Aorta (tissue), 5 donors: ENCODE measurements at regions not wholly inside any gene's neighbourhood (a gene's known extent, or its start where the extent isn't known, plus 50 kb on each side); places are given as distances from the start of the nearest gene placed in this dataset.

Source experiments
- ATAC-seq: fragments of 200-7000 bp; cut with Tn5 transposase; one replicate; pipeline ENCODE4 v1.9.1; 2022; ENCODE audit warnings: moderate library complexity; ENCODE audit not compliant: low FRiP score
- DNase-seq, 2 donors: peaks; one replicate each; pipeline ENCODE4 v3.0.0-alpha.2; 2020
- H3K27ac ChIP-seq, 2 donors: one replicate each; pipeline ENCODE4 v1.5.1; 2013; ENCODE audit warnings: low read length in 2 of 2, mild to moderate bottlenecking in 2 of 2, moderate library complexity in 2 of 2, control low read depth in 1 of 2, inconsistent platforms in 1 of 2, low read depth in 1 of 2
- H3K27me3 ChIP-seq, 2 donors: one replicate each; pipeline ENCODE4 v1.6.1; 2013; ENCODE audit warnings: control low read depth in 1 of 2, low read length in 1 of 2, mild to moderate bottlenecking in 1 of 2, moderate library complexity in 1 of 2; ENCODE audit not compliant: insufficient read depth in 2 of 2, control insufficient read depth in 1 of 2
- H3K36me3 ChIP-seq, 2 donors: one replicate each; pipeline ENCODE4 v1.6.1; 2013; ENCODE audit warnings: control low read depth in 1 of 2, low read length in 1 of 2, mild to moderate bottlenecking in 1 of 2; ENCODE audit not compliant: insufficient read depth in 2 of 2, control insufficient read depth in 1 of 2
- H3K4me1 ChIP-seq, 2 donors: one replicate each; pipeline ENCODE4 v1.6.1; 2013; ENCODE audit warnings: low read length in 2 of 2, control low read depth in 1 of 2, mild to moderate bottlenecking in 1 of 2, moderate library complexity in 1 of 2; ENCODE audit not compliant: insufficient read depth in 2 of 2, control insufficient read depth in 1 of 2
- H3K4me3 ChIP-seq, 2 donors: one replicate each; pipeline ENCODE4 v1.5.1; 2013; ENCODE audit warnings: low read length in 2 of 2, control low read depth in 1 of 2, mild to moderate bottlenecking in 1 of 2
- H3K9me3 ChIP-seq: one replicate; pipeline ENCODE4 v1.6.1; 2013; ENCODE audit warnings: mild to moderate bottlenecking, low read length; ENCODE audit not compliant: control insufficient read depth
- WGBS, 2 donors: extraction: QIAGEN DNeasy Blood & Tissue Kit; methylation state at CpG; one replicate each; pipeline ENCODE4 v1.1.7; 2013; 5-methylcytosine and 5-hydroxymethylcytosine counted together
- intact Hi-C, 2 donors: fragments of 100-400 bp; cut with DNase I; formaldehyde crosslinking; loops; one replicate each; pipeline versions ENCODE4 v1.14.2 to v1.15.0; 2022
- donor health status: healthy with polysubstance abuse.
- donor health status: Bipolar disorder and iron deficiency.
- donor health status: DM: no; HTN: no; CAD: no.
- donor health status: DM: no; HTN: no; CAD: no.
- donor health status: DM: yes; HTN: yes; CAD: no.

GRCh38 chrY:19869281-19869680 lies 124.8 kb upstream of the KDM5D start:
- ATAC-seq = no peak
- WGBS, 2 donors = 49% methylated on average over 12 of the region's 12 CpGs; no CpG with 5 or more reads in 1 of the 2 donors
- Histone ChIP-seq H3K4me1 (no peaks in the 10 kb centered on the region), H3K36me3 (no peaks in the 10 kb centered on the region), H3K27ac (peak overlapping the region in 1 of 2 donors; percentile 56), H3K4me3 (no peak overlapping the region), H3K9me3 (no peaks in the 10 kb centered on the region), H3K27me3 (no peaks in the 10 kb centered on the region)
- no peak for DNase-seq
- intact Hi-C loops = no loop called here

DNA sequence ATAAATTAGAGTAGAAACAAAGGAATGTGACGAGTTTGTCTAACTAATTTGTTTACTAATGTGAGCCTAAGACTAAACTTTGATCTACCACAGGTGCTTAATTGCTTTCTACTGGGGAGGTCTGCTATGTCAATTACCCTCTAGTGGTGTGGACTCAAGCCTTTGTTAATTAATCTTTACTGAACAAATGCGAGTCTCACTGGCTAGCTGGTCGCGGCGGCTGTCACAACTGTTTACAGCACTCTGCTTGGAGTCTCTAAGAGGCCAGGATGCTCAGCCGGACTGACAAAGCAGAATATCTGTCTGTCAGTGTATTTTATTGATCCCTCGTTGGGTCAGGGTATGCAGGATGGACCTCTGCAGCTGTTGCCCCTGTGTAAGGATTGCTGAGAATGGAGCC lies 124.1 kb upstream of the KDM5D start:
- no peak overlapping the region for H3K4me3 ChIP-seq
- H3K36me3 ChIP-seq = no peaks in the 10 kb centered on the region
- no peaks in the 10 kb centered on the region for H3K4me1 ChIP-seq
- no peak for ATAC-seq
- no peaks in the 10 kb centered on the region for H3K9me3 ChIP-seq
- no peak overlapping the region for H3K27ac ChIP-seq
- DNase-seq = no peak
- intact Hi-C loops = no loop called here
- 87% methylated on average over 7 of the region's 7 CpGs; no CpG with 5 or more reads in 1 of the 2 donors for WGBS, 2 donors
- H3K27me3 ChIP-seq = no peaks in the 10 kb centered on the region

- no peak overlapping the region for H3K27ac ChIP-seq
- no peak for ATAC-seq
- H3K36me3 ChIP-seq = no peaks in the 10 kb centered on the region
- no peaks in the 10 kb centered on the region for H3K4me1 ChIP-seq
- 72% methylated on average over 3 of the region's 3 CpGs; no CpG with 5 or more reads in 1 of the 2 donors for WGBS, 2 donors
- no peaks in the 10 kb centered on the region for H3K9me3 ChIP-seq
- no peak overlapping the region for H3K4me3 ChIP-seq
- DNase-seq = no peak
- intact Hi-C loops = no loop called here
- no peaks in the 10 kb centered on the region for H3K27me3 ChIP-seq
These were observed 112.1 kb upstream of the KDM5D start for GRCh38 chrY:19856474-19857135.

DNA sequence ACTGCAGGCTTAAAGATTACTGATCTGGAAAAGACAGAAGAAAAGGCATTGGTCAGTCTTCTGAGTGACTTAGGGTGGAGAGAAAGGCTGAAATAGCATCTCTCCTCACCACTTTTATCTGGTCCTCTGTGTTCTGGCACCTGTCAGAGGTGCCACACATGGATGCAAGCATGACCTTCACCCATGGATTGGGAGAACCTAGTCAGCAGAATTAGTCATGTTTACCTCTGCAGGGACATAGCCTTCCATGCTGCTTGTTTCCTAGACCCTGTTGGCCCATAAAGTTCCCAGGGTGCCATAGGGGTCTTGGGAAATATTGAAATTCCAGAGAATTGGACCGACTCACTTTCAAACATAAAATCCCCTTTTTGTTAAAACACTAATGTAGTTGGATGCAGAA lies 98.4 kb upstream of the KDM5D start:
- H3K27me3 ChIP-seq = no peaks in the 10 kb centered on the region
- H3K36me3 ChIP-seq = no peaks in the 10 kb centered on the region
- no peaks in the 10 kb centered on the region for H3K4me1 ChIP-seq
- no peak overlapping the region for H3K4me3 ChIP-seq
- DNase-seq (no peak), ATAC-seq (no peak)
- no peak overlapping the region for H3K27ac ChIP-seq
- intact Hi-C loops = no loop called here
- 51% methylated on average over 1 of the region's 1 CpG; no CpG with 5 or more reads in 1 of the 2 donors for WGBS, 2 donors
- peaks cover 7% of the 10 kb centered on the region for H3K9me3 ChIP-seq

GRCh38 chrY:19824136-19824535 lies 79.6 kb upstream of the KDM5D start:
- 72% methylated on average over 2 of the region's 2 CpGs; no CpG with 5 or more reads in 1 of the 2 donors for WGBS, 2 donors
- H3K27ac ChIP-seq = no peak overlapping the region
- no peaks in the 10 kb centered on the region for H3K36me3 ChIP-seq
- H3K27me3 ChIP-seq = no peaks in the 10 kb centered on the region
- H3K4me1 ChIP-seq = no peaks in the 10 kb centered on the region
- intact Hi-C loops = no loop called here
- H3K9me3 ChIP-seq = no peaks in the 10 kb centered on the region
- no peak for DNase-seq
- H3K4me3 ChIP-seq = no peak overlapping the region
- no peak for ATAC-seq

DNA sequence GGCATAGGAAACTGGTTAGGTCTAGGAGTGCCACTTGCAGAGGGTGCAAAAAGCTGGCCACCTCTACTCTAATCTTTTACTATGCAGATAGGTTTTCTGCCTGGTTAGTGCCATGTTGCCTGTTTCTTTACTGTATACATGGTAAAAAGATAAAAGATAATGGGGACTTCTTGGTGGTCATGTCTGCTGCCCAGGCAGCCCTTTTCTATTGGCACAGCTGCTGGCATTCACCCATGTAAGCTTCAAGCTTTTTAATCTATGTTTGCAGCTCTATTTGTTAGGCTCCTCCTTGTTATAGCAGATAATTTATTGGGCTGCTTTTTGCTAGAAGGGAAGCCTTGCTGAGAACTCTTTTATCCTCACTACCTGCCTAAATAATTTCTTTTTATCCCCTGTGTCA lies 74.0 kb upstream of the KDM5D start:
- no peaks in the 10 kb centered on the region for H3K27me3 ChIP-seq
- no peaks in the 10 kb centered on the region for H3K36me3 ChIP-seq
- DNase-seq (no peak), ATAC-seq (no peak)
- no peak overlapping the region for H3K4me3 ChIP-seq
- intact Hi-C loops = no loop called here
- no peak overlapping the region for H3K27ac ChIP-seq
- no peaks in the 10 kb centered on the region for H3K9me3 ChIP-seq
- H3K4me1 ChIP-seq = no peaks in the 10 kb centered on the region

DNA sequence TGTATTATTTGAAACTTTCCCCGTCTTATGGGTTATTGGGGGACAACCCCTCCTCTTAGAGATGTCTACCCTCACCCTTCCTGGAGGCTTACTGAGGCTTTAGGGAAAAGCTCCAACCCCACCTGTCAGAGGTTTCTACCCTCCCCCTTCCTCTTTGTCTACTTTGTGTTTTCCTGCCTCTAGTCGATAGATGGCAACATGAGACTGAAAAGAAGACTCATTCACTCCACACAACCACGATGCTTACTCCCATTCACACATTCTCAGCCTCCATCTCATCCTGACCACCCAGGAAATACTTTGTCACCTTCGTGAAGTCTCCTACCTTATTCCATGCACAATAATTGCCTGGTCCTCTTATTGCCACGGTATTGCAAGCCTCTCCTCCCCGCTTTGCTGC lies 72.4 kb upstream of the KDM5D start:
- Histone ChIP-seq H3K4me1 (no peaks in the 10 kb centered on the region), H3K36me3 (no peaks in the 10 kb centered on the region), H3K27me3 (no peaks in the 10 kb centered on the region), H3K9me3 (no peaks in the 10 kb centered on the region), H3K4me3 (no peak overlapping the region), H3K27ac (no peak overlapping the region)
- DNase-seq = no peak
- WGBS, 2 donors = 56% methylated on average over 6 of the region's 6 CpGs; no CpG with 5 or more reads in 1 of the 2 donors
- no peak for ATAC-seq
- intact Hi-C loops = no loop called here

- H3K4me3 ChIP-seq = no peak overlapping the region
- intact Hi-C loops = no loop called here
These were observed 71.7 kb upstream of the KDM5D start for GRCh38 chrY:19816053-19816823.

More at GRCh38 chrY:19816053-19816823, 71.7 kb upstream of the KDM5D start:
- Histone ChIP-seq H3K27me3 (no peaks in the 10 kb centered on the region), H3K27ac (no peak overlapping the region), H3K36me3 (no peaks in the 10 kb centered on the region), H3K9me3 (no peaks in the 10 kb centered on the region), H3K4me1 (no peaks in the 10 kb centered on the region)
- DNase-seq = no peak
- no peak for ATAC-seq
- WGBS, 2 donors = 63% methylated on average over 18 of the region's 18 CpGs; no CpG with 5 or more reads in 1 of the 2 donors
